HG03575 (cell line): ENCODE measurements at regions not wholly inside any gene's neighbourhood (a gene's known extent, or its start where the extent isn't known, plus 50 kb on each side); places are given as distances from the start of the nearest gene placed in this dataset.
A peak's percentile ranks its signal among the peaks of the same experiment; 100 is the strongest.
"Not testable (repeated sequence)": the region's sequence is repeated elsewhere in the genome, so short reads cannot be mapped to it uniquely, and the experiment has no call there.

Experiments used
- ATAC-seq: cut with Tn5 transposase; IDR thresholded peaks from one replicate; pipeline ENCODE4 v1.9.1; 2021; ENCODE audit not compliant: unreplicated experiment, insufficient number of reproducible peaks, low FRiP score; ENCODE audit errors: extremely low read depth

DNA sequence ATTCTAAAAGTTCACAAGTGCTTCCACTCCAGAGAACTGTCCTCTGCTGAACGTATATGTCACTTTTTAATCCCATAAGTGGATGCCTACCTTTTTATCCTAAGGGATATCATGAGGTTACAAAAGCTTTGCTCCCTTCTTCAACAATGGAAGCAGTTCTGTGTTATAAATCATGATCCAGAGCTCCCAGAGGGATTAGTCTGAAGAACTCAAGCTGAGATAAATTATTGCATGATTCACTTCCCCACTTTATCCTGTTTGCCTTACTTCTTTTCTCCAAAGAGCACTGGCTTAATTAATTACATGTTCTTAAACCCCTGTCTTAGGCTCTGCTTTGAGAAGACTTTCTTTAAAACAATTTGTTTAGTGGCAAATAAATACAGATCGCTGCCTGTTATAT is 246.7 kb downstream of the PCDH17 start:
- no peak for ATAC-seq

- ATAC-seq, result no peak
Measured at GRCh38 chr13:57897225-57897624, 265.7 kb downstream of the PCDH17 start.

GRCh38 chr13:57899096-57899495 is 267.6 kb downstream of the PCDH17 start:
- ATAC-seq, result no peak

DNA sequence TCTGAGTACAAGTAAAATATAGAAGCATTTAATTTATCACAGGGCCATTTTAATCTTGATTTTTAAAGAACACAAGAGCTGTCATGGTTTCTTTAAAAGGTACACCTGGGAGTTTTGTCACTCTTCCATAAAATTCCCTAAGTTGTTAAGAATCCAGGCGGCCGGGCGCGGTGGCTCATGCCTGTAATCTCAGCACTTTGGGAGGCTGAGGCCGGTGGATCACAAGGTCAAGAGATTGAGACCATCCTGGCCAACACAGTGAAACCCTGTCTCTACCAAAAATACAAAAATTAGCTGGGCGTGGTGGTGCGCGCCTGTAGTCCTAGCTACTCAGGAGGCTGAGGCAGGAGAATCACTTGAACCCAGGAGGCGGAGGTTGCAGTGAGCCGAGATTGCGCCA is 278.3 kb downstream of the PCDH17 start:
- ATAC-seq, result not testable (repeated sequence)

GRCh38 chr13:57918086-57918485 is 286.5 kb downstream of the PCDH17 start:
- no peak for ATAC-seq

DNA sequence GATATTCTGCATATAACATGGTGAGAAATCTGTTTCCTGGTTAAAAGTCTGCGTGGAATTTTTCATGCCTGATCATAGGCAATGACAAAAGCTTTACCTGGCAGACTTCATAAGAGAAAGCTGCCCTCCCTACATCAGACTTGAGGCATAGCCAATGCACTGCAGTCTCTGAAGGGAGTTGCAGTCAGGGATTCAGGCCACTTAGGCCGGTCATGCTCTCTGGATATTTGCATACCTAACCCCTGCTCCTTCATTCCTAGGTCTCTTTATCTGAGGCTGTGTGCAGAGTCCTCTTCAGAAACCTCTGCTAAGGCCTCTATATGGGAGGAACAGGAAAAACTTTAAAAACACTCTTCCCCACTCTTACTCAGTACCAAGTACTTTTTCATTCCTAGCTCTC is 287.4 kb downstream of the PCDH17 start:
- ATAC-seq, result no peak

DNA sequence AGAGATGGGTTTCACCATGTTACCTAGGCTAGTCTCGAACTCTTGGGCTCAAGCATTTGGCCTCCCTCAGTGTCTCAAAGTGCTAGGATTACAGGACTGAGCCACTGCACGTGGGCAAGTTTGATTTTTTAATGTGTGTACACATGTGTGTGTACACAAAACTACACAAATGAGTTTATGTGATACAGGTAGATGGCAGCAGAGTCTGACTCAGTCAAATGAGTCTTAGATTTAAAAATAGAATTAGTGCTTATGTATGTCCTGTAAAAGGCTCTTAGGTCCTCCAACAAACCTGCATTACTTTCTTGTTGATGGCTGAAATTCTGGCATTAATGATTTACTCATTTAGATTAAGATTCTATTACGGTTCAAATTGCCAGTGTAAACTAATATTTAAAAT is 293.7 kb downstream of the PCDH17 start:
- no peak for ATAC-seq

GRCh38 chr13:57925751-57926150 is 294.2 kb downstream of the PCDH17 start:
- no peak for ATAC-seq

- ATAC-seq, result no peak
Measured at GRCh38 chr13:57932061-57932460, 300.5 kb downstream of the PCDH17 start.

GRCh38 chr13:57933606-57934005 is 302.1 kb downstream of the PCDH17 start:
- no peak for ATAC-seq

- ATAC-seq, result no peak
Measured at GRCh38 chr13:57935965-57936364, 304.4 kb downstream of the PCDH17 start.

GRCh38 chr13:57946361-57946760 is 314.8 kb downstream of the PCDH17 start:
- ATAC-seq, result peak; percentile 84

DNA sequence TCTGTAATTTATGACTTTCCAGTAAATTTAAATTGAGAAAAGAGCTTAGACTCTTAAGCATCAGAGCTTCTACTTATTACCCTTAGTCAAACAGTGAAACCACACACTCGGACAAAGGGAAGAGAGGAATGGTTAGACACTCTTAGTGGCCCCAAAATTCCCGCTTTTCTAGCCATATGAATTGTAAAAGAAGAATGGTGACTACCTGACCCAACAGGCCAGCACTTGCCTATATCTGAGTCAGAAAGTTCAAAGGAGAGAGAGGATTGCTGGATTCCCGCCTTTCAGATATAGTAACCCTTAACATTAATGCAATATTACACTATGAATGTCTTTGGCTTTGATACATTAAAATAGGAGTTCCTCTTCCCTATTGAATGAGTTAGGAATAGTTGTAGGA is 317.3 kb downstream of the PCDH17 start:
- no peak for ATAC-seq

DNA sequence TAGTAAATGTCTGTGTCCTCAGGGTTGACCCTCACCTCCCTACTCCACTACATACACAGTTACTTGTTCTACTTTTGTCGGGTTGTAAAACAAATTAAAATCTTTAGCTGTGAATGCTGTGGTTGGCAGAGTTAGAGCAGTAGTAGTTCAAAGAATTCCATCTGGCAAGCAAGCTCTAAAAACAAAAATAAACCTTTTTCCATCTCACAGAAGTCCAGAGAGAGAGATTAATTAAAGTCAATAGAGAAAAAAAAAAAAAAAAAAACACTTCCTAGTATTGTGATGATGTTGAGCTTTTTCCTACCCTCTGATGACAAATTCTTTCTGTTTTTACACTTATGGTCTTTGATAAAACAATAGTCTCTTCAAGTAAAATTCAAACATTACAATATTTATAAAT is 338.4 kb downstream of the PCDH17 start:
- no peak for ATAC-seq

GRCh38 chr13:57970404-57970803 is 338.9 kb downstream of the PCDH17 start:
- no peak for ATAC-seq

DNA sequence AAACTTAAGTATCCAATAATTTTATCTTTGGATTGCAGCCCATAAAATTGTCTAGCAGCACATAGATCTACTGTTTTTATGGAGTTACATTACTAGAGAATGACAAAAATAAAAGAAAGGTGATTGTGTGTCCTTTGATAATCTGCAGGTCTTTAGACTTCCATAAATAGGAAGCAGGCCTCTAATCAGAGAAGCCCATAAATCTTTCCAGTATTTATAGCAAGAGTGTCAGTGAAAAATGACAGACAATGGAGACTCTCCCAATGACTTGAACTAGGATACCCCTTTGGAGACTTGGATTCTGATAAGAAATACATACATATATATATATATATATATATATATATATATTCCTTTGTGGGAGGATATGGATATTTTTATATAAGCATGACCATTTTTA is 351.2 kb downstream of the PCDH17 start:
- ATAC-seq, result no peak

GRCh38 chr13:57988276-57988675 is 356.7 kb downstream of the PCDH17 start:
- ATAC-seq, result no peak

- ATAC-seq, result no peak
Measured at GRCh38 chr13:57991041-57991440, 359.5 kb downstream of the PCDH17 start.

DNA sequence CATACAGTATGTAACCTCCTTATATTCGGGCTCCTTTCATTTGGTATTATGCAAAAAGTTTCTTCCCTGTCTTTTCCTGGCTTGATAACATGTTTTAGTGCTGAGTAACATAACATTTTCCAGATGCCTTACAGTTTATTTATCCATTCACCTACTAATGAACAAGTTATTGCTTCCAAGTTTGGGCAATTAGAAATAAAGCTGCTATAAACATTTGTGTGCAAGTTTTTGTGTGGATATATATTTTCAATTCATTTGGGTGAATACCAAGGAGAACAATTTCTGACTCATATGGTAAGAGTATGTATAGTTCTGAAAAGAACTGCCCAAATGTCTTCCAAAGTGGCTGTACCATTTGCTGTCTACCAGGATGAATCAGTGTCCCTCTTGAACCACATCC is 360.9 kb downstream of the PCDH17 start:
- no peak for ATAC-seq

DNA sequence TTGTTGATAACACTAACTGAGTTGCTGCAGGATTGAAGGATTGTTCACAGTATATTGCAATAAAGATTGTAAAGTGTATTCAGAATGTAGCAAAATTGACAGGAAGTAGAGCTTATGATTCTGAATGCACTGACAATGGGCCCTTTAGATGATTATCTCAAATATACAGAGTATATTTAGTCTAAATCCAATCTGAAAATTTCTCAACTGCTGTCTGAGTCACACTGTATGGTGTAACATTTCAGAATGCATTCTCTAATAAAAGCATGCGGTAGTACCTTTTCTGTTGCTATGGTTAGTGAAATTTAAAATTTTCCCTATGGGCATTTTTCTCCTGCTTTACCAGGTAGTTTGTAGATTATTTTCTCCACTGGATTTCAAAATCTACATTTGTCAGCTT is 365.2 kb downstream of the PCDH17 start:
- ATAC-seq, result no peak

DNA sequence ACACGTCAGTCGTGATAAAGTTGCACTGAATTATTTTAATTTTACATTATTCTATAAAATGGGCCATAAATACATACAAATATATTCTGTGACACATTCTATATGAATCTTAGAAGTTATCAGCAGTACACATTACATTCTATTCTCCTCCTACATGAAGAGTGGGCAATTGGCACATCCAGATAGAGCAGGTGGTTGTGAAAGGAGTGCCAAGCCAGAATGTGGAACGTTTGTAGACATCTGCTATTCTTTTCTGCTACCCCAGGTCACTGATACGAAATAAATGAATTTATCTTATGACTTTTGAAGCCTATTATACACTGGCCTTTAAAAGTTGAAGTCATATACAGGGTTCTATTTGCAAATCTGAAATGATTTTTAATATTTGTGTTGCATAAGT is 373.2 kb downstream of the PCDH17 start:
- ATAC-seq, result no peak

- no peak for ATAC-seq
Measured at GRCh38 chr13:58018020-58018419, 386.5 kb downstream of the PCDH17 start.
